ENCODE measurements at regions not wholly inside any gene's neighbourhood (a gene's known extent, or its start where the extent isn't known, plus 50 kb on each side); places are given as distances from the start of the nearest gene placed in this dataset.

DNA sequence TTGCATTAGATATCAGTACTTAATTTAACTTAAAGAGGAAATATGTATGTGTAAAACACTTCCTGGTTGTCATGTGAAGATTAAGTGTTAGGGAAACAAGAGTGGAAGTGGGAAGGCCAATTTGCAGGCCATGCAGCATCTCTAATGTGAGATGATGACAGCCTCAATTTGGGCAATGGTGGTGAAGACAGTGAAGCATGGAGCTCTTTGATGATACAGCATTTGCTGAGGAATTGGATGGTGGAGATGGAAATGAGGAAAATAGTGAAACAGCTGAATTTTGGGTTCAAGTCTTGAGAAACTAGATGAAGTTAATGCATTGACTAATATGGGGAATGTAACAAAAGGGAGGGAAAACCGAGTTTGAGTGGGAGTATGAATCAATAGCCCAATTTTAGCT, 231.7 kb upstream of the MIR17HG start:
- Histone ChIP-seq H3K27me3 (no peaks in the 10 kb centered on the region), H3K4me3 (no peak overlapping the region), H3K9me3 (no peaks in the 10 kb centered on the region), H3K4me1 (no peaks in the 10 kb centered on the region), H3K36me3 (no peaks in the 10 kb centered on the region), H3K27ac (no peak overlapping the region)
- no peak for DNase-seq
- 50% methylated on average over 1 of the region's 1 CpG for WGBS, 2 donors
- TF ChIP-seq, protein P1, sequence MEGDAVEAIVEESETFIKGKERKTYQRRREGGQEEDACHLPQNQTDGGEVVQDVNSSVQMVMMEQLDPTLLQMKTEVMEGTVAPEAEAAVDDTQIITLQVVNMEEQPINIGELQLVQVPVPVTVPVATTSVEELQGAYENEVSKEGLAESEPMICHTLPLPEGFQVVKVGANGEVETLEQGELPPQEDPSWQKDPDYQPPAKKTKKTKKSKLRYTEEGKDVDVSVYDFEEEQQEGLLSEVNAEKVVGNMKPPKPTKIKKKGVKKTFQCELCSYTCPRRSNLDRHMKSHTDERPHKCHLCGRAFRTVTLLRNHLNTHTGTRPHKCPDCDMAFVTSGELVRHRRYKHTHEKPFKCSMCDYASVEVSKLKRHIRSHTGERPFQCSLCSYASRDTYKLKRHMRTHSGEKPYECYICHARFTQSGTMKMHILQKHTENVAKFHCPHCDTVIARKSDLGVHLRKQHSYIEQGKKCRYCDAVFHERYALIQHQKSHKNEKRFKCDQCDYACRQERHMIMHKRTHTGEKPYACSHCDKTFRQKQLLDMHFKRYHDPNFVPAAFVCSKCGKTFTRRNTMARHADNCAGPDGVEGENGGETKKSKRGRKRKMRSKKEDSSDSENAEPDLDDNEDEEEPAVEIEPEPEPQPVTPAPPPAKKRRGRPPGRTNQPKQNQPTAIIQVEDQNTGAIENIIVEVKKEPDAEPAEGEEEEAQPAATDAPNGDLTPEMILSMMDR (IDR thresholded peaks at IDR 0.05), result no peak
- no peak for TF ChIP-seq POLR2A (IDR thresholded peaks at IDR 0.05)
- intact Hi-C loops (cut with DNase I), result no loop called here

DNA sequence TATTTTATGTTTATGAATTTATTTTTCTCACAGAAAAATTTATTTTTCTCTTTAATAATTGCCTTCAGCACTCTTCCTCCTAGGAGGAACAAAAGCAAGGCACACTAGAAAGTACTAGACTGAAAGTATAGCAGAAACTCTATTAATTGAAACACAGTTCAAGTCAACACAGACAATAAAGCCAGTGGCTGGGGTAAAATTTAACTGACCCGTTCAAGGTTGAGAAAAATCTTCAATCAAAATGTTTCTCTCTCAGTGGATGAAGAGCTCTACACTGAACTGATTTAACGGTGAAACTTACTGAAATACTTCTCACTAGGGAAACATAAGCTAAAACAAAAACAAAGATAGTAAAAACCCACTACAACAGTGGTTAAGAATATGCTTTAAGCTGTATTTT, 230.1 kb upstream of the MIR17HG start:
- WGBS, 2 donors, result 56 to 64% methylated on average over 2 of the region's 2 CpGs

DNA sequence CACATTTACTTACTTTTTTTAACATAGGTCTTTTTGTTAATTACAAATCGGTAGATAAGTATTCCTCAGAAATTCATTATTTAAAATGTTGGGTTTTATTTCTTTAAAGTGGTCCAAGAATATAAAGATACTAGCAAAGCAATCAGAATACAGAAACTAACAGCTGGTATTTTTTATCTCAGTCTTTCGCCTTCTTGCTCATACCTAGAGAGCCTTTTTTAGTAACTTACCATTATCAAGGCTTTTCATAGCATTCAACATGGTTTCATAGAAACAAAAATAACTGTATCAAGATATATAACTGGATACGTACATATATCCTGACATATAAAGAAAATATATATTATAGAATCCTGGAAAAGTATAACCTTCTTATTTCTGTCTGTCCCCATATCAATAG, 227.8 kb upstream of the MIR17HG start:
- Histone ChIP-seq H3K36me3 (no peaks in the 10 kb centered on the region), H3K4me3 (no peak overlapping the region), H3K9me3 (no peaks in the 10 kb centered on the region), H3K27me3 (no peaks in the 10 kb centered on the region), H3K27ac (no peak overlapping the region), H3K4me1 (no peaks in the 10 kb centered on the region)
- intact Hi-C loops (cut with DNase I), result no loop called here
- DNase-seq, result no peak
- TF ChIP-seq, protein P1 (IDR thresholded peaks at IDR 0.05), result no peak
- TF ChIP-seq POLR2A (IDR thresholded peaks at IDR 0.05), result no peak
- 82 to 84% methylated on average over 3 of the region's 3 CpGs for WGBS, 2 donors

More for the DNA sequence above, 230.1 kb upstream of the MIR17HG start:
- Histone ChIP-seq H3K27ac (no peak overlapping the region), H3K9me3 (no peaks in the 10 kb centered on the region), H3K4me1 (no peaks in the 10 kb centered on the region), H3K4me3 (no peak overlapping the region), H3K27me3 (no peaks in the 10 kb centered on the region), H3K36me3 (no peaks in the 10 kb centered on the region)
- no peak for DNase-seq
- intact Hi-C loops (cut with DNase I), result no loop called here
- TF ChIP-seq POLR2A (IDR thresholded peaks at IDR 0.05), result no peak
- TF ChIP-seq, protein P1 (IDR thresholded peaks at IDR 0.05), result no peak

DNA sequence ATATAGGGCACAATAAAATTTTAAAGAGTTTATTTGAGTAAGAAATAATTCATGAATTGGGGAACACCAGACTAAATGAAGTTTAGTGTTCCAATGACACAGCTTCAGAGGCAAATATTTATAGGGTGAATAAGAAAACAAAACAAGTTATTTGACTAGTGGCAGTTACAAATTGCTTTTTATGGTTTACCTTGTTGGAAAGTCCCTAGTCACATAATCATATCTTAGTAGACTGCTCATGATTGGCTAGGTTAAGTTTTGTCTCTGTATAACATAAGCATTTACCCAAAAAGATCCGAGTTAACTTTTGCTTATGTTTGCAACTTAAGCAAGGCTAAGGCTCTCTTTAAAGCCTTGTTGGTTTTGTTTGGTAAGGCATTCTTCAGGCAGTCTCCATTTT, 224.7 kb upstream of the MIR17HG start:
- H3K27ac ChIP-seq, result no peak overlapping the region
- H3K36me3 ChIP-seq, result no peaks in the 10 kb centered on the region
- H3K27me3 ChIP-seq, result peaks cover 0 to 4% (median 0%) of the 10 kb centered on the region in 4 donors
- 47 to 54% methylated on average over 1 of the region's 1 CpG for WGBS, 2 donors
- no peak overlapping the region for H3K4me3 ChIP-seq
- intact Hi-C loops (cut with DNase I), result no loop called here
- no peaks in the 10 kb centered on the region for H3K9me3 ChIP-seq
- H3K4me1 ChIP-seq, result no peaks in the 10 kb centered on the region
- TF ChIP-seq, protein P1 (IDR thresholded peaks at IDR 0.05), result no peak
- TF ChIP-seq POLR2A (IDR thresholded peaks at IDR 0.05), result no peak
- DNase-seq, result no peak

DNA sequence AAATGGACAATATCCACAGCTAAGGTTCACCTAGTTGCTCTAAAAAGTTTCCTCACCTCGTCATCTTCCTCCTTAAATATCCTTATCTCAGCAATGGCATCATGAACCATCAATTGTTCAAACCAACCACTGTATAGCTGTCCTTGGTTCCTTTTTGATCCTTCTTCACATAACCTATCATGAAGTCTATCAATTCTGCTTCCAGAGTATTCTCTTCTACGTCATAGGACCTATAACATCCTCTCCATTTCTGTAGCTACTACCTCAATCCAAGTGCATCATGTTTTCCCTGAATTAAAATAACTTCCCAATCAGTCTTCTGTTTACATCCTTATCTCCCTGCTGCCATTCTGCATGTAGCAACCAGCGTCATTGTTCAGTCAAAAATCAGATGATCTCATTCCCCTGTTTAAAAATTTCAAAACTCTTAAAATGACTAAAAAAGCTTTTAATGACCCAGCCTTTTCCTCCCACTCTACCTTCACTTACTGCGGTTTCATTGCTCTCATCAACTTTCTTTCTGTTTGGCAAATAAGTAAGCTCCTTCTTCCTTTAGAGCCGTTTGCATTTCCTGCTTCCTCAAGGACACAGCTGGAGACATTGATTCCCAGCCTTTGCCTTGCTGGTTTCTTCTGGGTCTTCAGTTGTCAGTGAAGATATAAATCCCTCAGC, 223.9 kb upstream of the MIR17HG start:
- H3K4me3 ChIP-seq, result no peak overlapping the region
- 37 to 47% methylated on average over 5 of the region's 5 CpGs for WGBS, 2 donors
- DNase-seq, result no peak
- no peak for TF ChIP-seq POLR2A (IDR thresholded peaks at IDR 0.05)
- TF ChIP-seq, protein P1 (IDR thresholded peaks at IDR 0.05), result no peak
- no peaks in the 10 kb centered on the region for H3K4me1 ChIP-seq
- H3K36me3 ChIP-seq, result no peaks in the 10 kb centered on the region
- no peak overlapping the region for H3K27ac ChIP-seq
- H3K27me3 ChIP-seq, result peaks cover 0 to 4% (median 0%) of the 10 kb centered on the region in 4 donors
- intact Hi-C loops (cut with DNase I), result no loop called here
- H3K9me3 ChIP-seq, result no peaks in the 10 kb centered on the region

Measured in esophagus squamous epithelium (tissue), 5 donors.